IMR-90 (cell line): ENCODE measurements at regions not wholly inside any gene's neighbourhood (a gene's known extent, or its start where the extent isn't known, plus 50 kb on each side); places are given as distances from the start of the nearest gene placed in this dataset.
A peak's percentile ranks its signal among the peaks of the same experiment; 100 is the strongest.

Experiments used
- ATAC-seq: fragments of 200-7000 bp; cut with Tn5 transposase; 2 replicates; pipeline ENCODE4 v1.9.1; 2020; ENCODE audit warnings: low read depth, mild to moderate bottlenecking, moderate library complexity
- BruUV-seq: library from RNA; stranded (reverse); fragments of 400-500 nt; replicated peaks from 2 replicates; lab custom pipeline; 2021; lab: Mats Ljungman, UMichigan
- CTCF ChIA-PET: fragments of 300-600 bp; formaldehyde crosslinking; extraction: SDS; loops from one replicate; lab custom pipeline; 2021; ENCODE audit warnings: antibody characterized with exemption; lab: Yijun Ruan, JAX
- POLR2A ChIA-PET: fragments of 300-600 bp; sonication (Branson Sonifier 250); formaldehyde crosslinking; loops from one replicate; lab custom pipeline; 2022; ENCODE audit warnings: antibody characterized with exemption; ENCODE audit not compliant: unreplicated experiment; lab: Charles Lee
- DNase-seq: peaks from one replicate; pipeline ENCODE4 v3.0.0; 2013
- H2AFZ ChIP-seq: replicated peaks from 2 replicates; pipeline ENCODE3; 2013; ENCODE audit warnings: low read length, mild to moderate bottlenecking; ENCODE audit not compliant: poor library complexity
- H2AK5ac ChIP-seq: 2 replicates; pipeline ENCODE4 v1.6.1; 2013; ENCODE audit warnings: low read depth, low read length, inconsistent platforms
- H2AK9ac ChIP-seq: replicated peaks from 2 replicates; pipeline ENCODE3; 2013; ENCODE audit warnings: mild to moderate bottlenecking, low read depth, low read length, moderate library complexity; ENCODE audit not compliant: poor library complexity
- H2BK120ac ChIP-seq: 2 replicates; pipeline ENCODE4 v1.6.1; 2013; ENCODE audit warnings: low read depth, low read length, inconsistent platforms
- H2BK15ac ChIP-seq: 3 replicates; pipeline ENCODE4 v1.6.1; 2013; ENCODE audit warnings: low read depth, low read length, inconsistent platforms
- H2BK20ac ChIP-seq: 2 replicates; pipeline ENCODE4 v1.6.1; 2013; ENCODE audit warnings: low read depth, mild to moderate bottlenecking, inconsistent platforms, low read length, moderate library complexity
- H2BK5ac ChIP-seq: 2 replicates; pipeline ENCODE4 v1.6.1; 2013; ENCODE audit warnings: mild to moderate bottlenecking, low read depth, low read length, inconsistent platforms; ENCODE audit not compliant: poor library complexity, severe bottlenecking
- H3K14ac ChIP-seq: replicated peaks from 2 replicates; pipeline ENCODE4 v1.6.1; 2013; ENCODE audit warnings: low read depth, low read length, inconsistent platforms
- H3K18ac ChIP-seq: 2 replicates; pipeline ENCODE4 v1.6.1; 2013; ENCODE audit warnings: low read depth, low read length, control low read depth
- H3K23ac ChIP-seq: 2 replicates; pipeline ENCODE4 v1.6.1; 2013; ENCODE audit warnings: low read depth, low read length, inconsistent platforms
- H3K27ac ChIP-seq: 2 replicates; pipeline ENCODE4 v1.5.1; 2013; ENCODE audit warnings: mild to moderate bottlenecking, control low read depth, low read length; ENCODE audit not compliant: insufficient read depth
- H3K27me3 ChIP-seq: 2 replicates; pipeline ENCODE4 v1.6.1; 2013; ENCODE audit warnings: low read length; ENCODE audit not compliant: control insufficient read depth, insufficient read depth
- H3K36me3 ChIP-seq: 2 replicates; pipeline ENCODE4 v1.6.1; 2013; ENCODE audit warnings: low read length, mixed read lengths; ENCODE audit not compliant: control insufficient read depth, insufficient read depth
- H3K4ac ChIP-seq: 2 replicates; pipeline ENCODE4 v1.6.1; 2013; ENCODE audit warnings: low read depth, low read length, inconsistent platforms
- H3K4me1 ChIP-seq: 2 replicates; pipeline ENCODE4 v1.6.1; 2013; ENCODE audit warnings: low read length, mixed read lengths; ENCODE audit not compliant: control insufficient read depth, insufficient read depth
- H3K4me2 ChIP-seq: 2 replicates; pipeline ENCODE4 v1.6.1; 2013; ENCODE audit warnings: low read depth, mild to moderate bottlenecking, control low read depth, low read length, moderate library complexity
- H3K4me3 ChIP-seq: 2 replicates; pipeline ENCODE4 v1.5.1; 2013; ENCODE audit warnings: low read depth, mild to moderate bottlenecking, control low read depth, low read length, moderate library complexity; ENCODE audit not compliant: insufficient read depth
- H3K56ac ChIP-seq: 2 replicates; pipeline ENCODE4 v1.6.1; 2013; ENCODE audit warnings: low read length, inconsistent platforms; ENCODE audit not compliant: insufficient read depth; ENCODE audit errors: extremely low read depth
- H3K79me1 ChIP-seq, 2 experiments: 2 replicates each; pipeline ENCODE4 v1.6.1; 2013; ENCODE audit warnings: low read length in 2 of 2, inconsistent platforms in 1 of 2, low read depth in 1 of 2
- H3K9ac ChIP-seq: 2 replicates; pipeline ENCODE4 v1.6.1; 2013; ENCODE audit warnings: low read depth, low read length, control low read depth
- H3K9me1 ChIP-seq: 2 replicates; pipeline ENCODE4 v1.6.1; 2013; ENCODE audit warnings: low read length, inconsistent platforms; ENCODE audit not compliant: insufficient read depth
- H3K9me3 ChIP-seq: 2 replicates; pipeline ENCODE4 v1.6.1; 2013; ENCODE audit warnings: low read length; ENCODE audit not compliant: control insufficient read depth, insufficient read depth
- H4K20me1 ChIP-seq: 2 replicates; pipeline ENCODE4 v1.6.1; 2013; ENCODE audit warnings: low read length, inconsistent platforms; ENCODE audit not compliant: insufficient read depth
- H4K5ac ChIP-seq: 2 replicates; pipeline ENCODE4 v1.6.1; 2013; ENCODE audit warnings: mild to moderate bottlenecking, low read depth, low read length, control low read depth
- H4K8ac ChIP-seq, 2 experiments: 2 replicates each; pipeline ENCODE4 v1.6.1; 2013; ENCODE audit warnings: low read depth in 2 of 2, low read length in 2 of 2, control low read depth in 1 of 2, inconsistent platforms in 1 of 2
- H4K91ac ChIP-seq: 2 replicates; pipeline ENCODE4 v1.6.1; 2013; ENCODE audit warnings: low read depth, low read length, inconsistent platforms; ENCODE audit not compliant: insufficient read depth
- BHLHE40 ChIP-seq: fragments of 150-350 bp; IDR thresholded peaks from 2 replicates; pipeline ENCODE4 v1.6.1; 2016; ENCODE audit warnings: mild to moderate bottlenecking, low read depth, low read length
- CEBPB ChIP-seq: IDR thresholded peaks from 2 replicates; pipeline ENCODE4 v1.6.1; 2012; ENCODE audit warnings: low read depth, low read length, improper control_type of control experiment
- CHD1 ChIP-seq: IDR thresholded peaks from 2 replicates; pipeline ENCODE4 v1.6.1; 2012; ENCODE audit warnings: low read depth, low read length, improper control_type of control experiment
- CTCF ChIP-seq: conservative IDR thresholded peaks from 2 replicates; pipeline ENCODE4 v1.5.1; 2012; ENCODE audit warnings: mild to moderate bottlenecking, low read depth, low read length, improper control_type of control experiment
- ELK1 ChIP-seq: fragments of 150-350 bp; IDR thresholded peaks from 2 replicates; pipeline ENCODE4 v1.6.1; 2016; ENCODE audit warnings: low read depth, mild to moderate bottlenecking, low read length, moderate library complexity, borderline replicate concordance
- FOS ChIP-seq: fragments of 150-350 bp; IDR thresholded peaks from 2 replicates; pipeline ENCODE4 v1.6.1; 2016; ENCODE audit warnings: low read depth, low read length
- MAFK ChIP-seq: IDR thresholded peaks from 2 replicates; pipeline ENCODE4 v1.6.1; 2012; ENCODE audit warnings: low read depth, low read length, improper control_type of control experiment
- MAZ ChIP-seq: IDR thresholded peaks from 2 replicates; pipeline ENCODE4 v1.6.1; 2012; ENCODE audit warnings: low read depth, mild to moderate bottlenecking, low read length, improper control_type of control experiment, moderate library complexity, borderline replicate concordance
- MXI1 ChIP-seq: IDR thresholded peaks from 2 replicates; pipeline ENCODE4 v1.6.1; 2012; ENCODE audit warnings: low read depth, mild to moderate bottlenecking, low read length, moderate library complexity, borderline replicate concordance
- NFE2L2 ChIP-seq: fragments of 150-350 bp; IDR thresholded peaks from 2 replicates; pipeline ENCODE4 v1.6.1; 2016; ENCODE audit warnings: low read depth, mild to moderate bottlenecking, low read length
- POLR2A ChIP-seq: IDR thresholded peaks from 2 replicates; pipeline ENCODE4 v1.6.1; 2012; ENCODE audit warnings: mild to moderate bottlenecking, low read depth, low read length
- RAD21 ChIP-seq: IDR thresholded peaks from 2 replicates; pipeline ENCODE4 v1.6.1; 2012; ENCODE audit warnings: low read length, improper control_type of control experiment
- RCOR1 ChIP-seq: IDR thresholded peaks from 2 replicates; pipeline ENCODE4 v1.6.1; 2012; ENCODE audit warnings: mild to moderate bottlenecking, low read length, improper control_type of control experiment; ENCODE audit not compliant: insufficient replicate concordance
- RFX5 ChIP-seq: IDR thresholded peaks from 2 replicates; pipeline ENCODE4 v1.8.0; 2012; ENCODE audit warnings: low read depth, mild to moderate bottlenecking, low read length, moderate library complexity
- USF2 ChIP-seq: fragments of 150-350 bp; IDR thresholded peaks from 2 replicates; pipeline ENCODE4 v1.6.1; 2017; ENCODE audit warnings: mild to moderate bottlenecking, antibody characterized with exemption, low read length, low read depth
- WGBS, 2 experiments: methylation state at CpG; one replicate each; pipeline versions ENCODE4 v1.1.5 to v1.1.7; 2013; ENCODE audit warnings: missing lambda C conversion rate in 2 of 2; ENCODE audit not compliant: insufficient read length in 1 of 2; ENCODE audit errors: extremely low coverage in 2 of 2; 5-methylcytosine and 5-hydroxymethylcytosine counted together
- dilution Hi-C: fragments of 300-500 bp; cut with HindIII; formaldehyde crosslinking; loops from one replicate; pipeline ENCODE4 v1.14.3; 2018; ENCODE audit warnings: low sequenced_read_pairs; ENCODE audit not compliant: unreplicated experiment
- in situ Hi-C: fragments of 300-500 bp; cut with MboI; formaldehyde crosslinking; loops from 3 replicates; pipeline ENCODE4 v1.14.3; 2019; ENCODE audit warnings: low sequenced_read_pairs, inconsistent platforms, mixed read lengths
- intact Hi-C: fragments of 100-400 bp; cut with micrococcal nuclease; formaldehyde crosslinking; loops from 2 replicates; pipeline ENCODE4 v1.10.0; 2022

- H4K5ac ChIP-seq = no peak overlapping the region
- H2AK9ac ChIP-seq = no peak overlapping the region
- in situ Hi-C loops (no loop called here), dilution Hi-C loops (no loop called here), intact Hi-C loops (no loop called here)
- no peak overlapping the region for H3K4me2 ChIP-seq
- H2BK120ac ChIP-seq = no peak overlapping the region
- H2BK5ac ChIP-seq = no peak overlapping the region
- H3K4ac ChIP-seq = no peak overlapping the region
- no peak overlapping the region for H3K27ac ChIP-seq
- no peaks in the 10 kb centered on the region for H3K9me3 ChIP-seq
- H3K9me1 ChIP-seq = no peaks in the 10 kb centered on the region
- H3K36me3 ChIP-seq = no peaks in the 10 kb centered on the region
- no peak overlapping the region for H4K91ac ChIP-seq
- H3K56ac ChIP-seq = no peak overlapping the region
- WGBS, 2 experiments = no CpG with 5 or more reads among the region's 2 CpGs
- DNase-seq (no peak), ATAC-seq (no peak)
- H3K23ac ChIP-seq = no peak overlapping the region
- no peak overlapping the region for H2BK20ac ChIP-seq
- POLR2A ChIA-PET = interaction anchor here (0.5 kb wide), 1 partner anchor 23 kb away, joined by 5 read pairs; no protein-coding TSS in a partner anchor
- H3K79me1 ChIP-seq = no peaks in the 10 kb centered on the region
- H2AK5ac ChIP-seq = peak overlapping the region; percentile 78; the same call in 1 of the 2 replicates
- H3K4me1 ChIP-seq = peaks cover 2% of the 10 kb centered on the region; the same call in 1 of the 2 replicates
- H3K9ac ChIP-seq = no peak overlapping the region
- BruUV-seq = no TSS peak
- H4K20me1 ChIP-seq = no peaks in the 10 kb centered on the region
- no peak overlapping the region for H3K18ac ChIP-seq
- TF ChIP-seq POLR2A (no peak), RCOR1 (no peak), RAD21 (no peak), FOS (no peak), MAZ (no peak), CEBPB (no peak), BHLHE40 (no peak), MXI1 (no peak), NFE2L2 (no peak), USF2 (no peak), CHD1 (no peak), ELK1 (no peak), MAFK (no peak), CTCF (no peak), RFX5 (no peak)
- H3K14ac ChIP-seq = no peak overlapping the region
- H3K4me3 ChIP-seq = no peak overlapping the region
- CTCF ChIA-PET = interaction anchor here (0.5 kb wide), 1 partner anchor 211 kb away, joined by 3 read pairs; no protein-coding TSS in a partner anchor
- H4K8ac ChIP-seq = 0 out of 4 replicates have a peak overlapping the region, but pooled peaks of 1 of the 2 experiments have one; percentile 9
- H2BK15ac ChIP-seq = no peak overlapping the region
- H2AFZ ChIP-seq = no peak overlapping the region
- H3K27me3 ChIP-seq = no peaks in the 10 kb centered on the region
Measured at GRCh38 chr10:29765330-29765729, 130.6 kb upstream of the SVIL start.
